CD4-positive, alpha-beta memory T cell (primary cell): ENCODE measurements at regions not wholly inside any gene's neighbourhood (a gene's known extent, or its start where the extent isn't known, plus 50 kb on each side); places are given as distances from the start of the nearest gene placed in this dataset.
"Not testable (repeated sequence)": the region's sequence is repeated elsewhere in the genome, so short reads cannot be mapped to it uniquely, and the experiment has no call there.

Experiments
- CTCF ChIA-PET: fragments of 350-600 bp; sonication (Branson Sonifier 250); formaldehyde crosslinking; loops from one replicate; lab custom pipeline; 2021; ENCODE audit warnings: inconsistent platforms; ENCODE audit not compliant: partially characterized antibody; lab: Charles Lee
- POLR2A ChIA-PET: fragments of 350-600 bp; sonication (Branson Sonifier 250); formaldehyde crosslinking; loops from one replicate; lab custom pipeline; 2021; ENCODE audit not compliant: partially characterized antibody; lab: Charles Lee
- DNase-seq, 5 donors: peaks; one replicate each; pipeline versions ENCODE4 v3.0.0 to v3.0.0-alpha.2; 2020 to 2022; ENCODE audit warnings: mixed read lengths in 1 of 5
- H3K27ac ChIP-seq: one replicate; pipeline ENCODE4 v1.7.0; 2013; ENCODE audit warnings: low read depth, low read length
- H3K27me3 ChIP-seq: 2 replicates; pipeline ENCODE4 v1.7.0; 2013; ENCODE audit warnings: mild to moderate bottlenecking, low read length, moderate library complexity; ENCODE audit not compliant: insufficient read depth
- H3K36me3 ChIP-seq: 2 replicates; pipeline ENCODE4 v1.7.0; 2013; ENCODE audit warnings: mild to moderate bottlenecking, low read length, moderate library complexity; ENCODE audit not compliant: insufficient read depth
- H3K4me1 ChIP-seq: 2 replicates; pipeline ENCODE4 v1.7.0; 2013; ENCODE audit warnings: mild to moderate bottlenecking, low read length, moderate library complexity; ENCODE audit not compliant: insufficient read depth
- H3K4me3 ChIP-seq, 2 donors: one replicate each; pipeline ENCODE4 v1.7.0; 2013; ENCODE audit warnings: low read length in 2 of 2, mild to moderate bottlenecking in 1 of 2
- H3K9me3 ChIP-seq, 2 donors: one replicate each; pipeline ENCODE4 v1.7.0; 2013; ENCODE audit warnings: low read length in 2 of 2, control low read depth in 1 of 2; ENCODE audit not compliant: control insufficient read depth in 1 of 2
- H3K27ac Mint-ChIP-seq, 7 donors: one replicate each; pipeline ENCODE4 v1.8.0; 2020 to 2021; ENCODE audit warnings: mixed read lengths in 7 of 7, mild to moderate bottlenecking in 6 of 7, inconsistent platforms in 3 of 7, moderate library complexity in 3 of 7
- H3K27me3 Mint-ChIP-seq, 2 donors: one replicate each; pipeline ENCODE4 v1.8.0; 2020 to 2021; ENCODE audit warnings: mixed read lengths in 2 of 2
- H3K36me3 Mint-ChIP-seq, 2 donors: one replicate each; pipeline ENCODE4 v1.8.0; 2020 to 2021; ENCODE audit warnings: mixed read lengths in 2 of 2, inconsistent platforms in 1 of 2, mild to moderate bottlenecking in 1 of 2
- H3K4me1 Mint-ChIP-seq, 4 donors: one replicate each; pipeline ENCODE4 v1.8.0; 2020 to 2021; ENCODE audit warnings: mixed read lengths in 4 of 4, mild to moderate bottlenecking in 1 of 4
- H3K4me3 Mint-ChIP-seq, 8 donors: one replicate each; pipeline ENCODE4 v1.8.0; 2020 to 2021; ENCODE audit warnings: mixed read lengths in 8 of 8, mild to moderate bottlenecking in 7 of 8, moderate library complexity in 6 of 8, inconsistent platforms in 3 of 8
- H3K9me3 Mint-ChIP-seq, 8 donors: one replicate each; pipeline ENCODE4 v1.8.0; 2020 to 2021; ENCODE audit warnings: mixed read lengths in 8 of 8, mild to moderate bottlenecking in 5 of 8, inconsistent platforms in 3 of 8, moderate library complexity in 1 of 8
- intact Hi-C: fragments of 100-400 bp; cut with micrococcal nuclease; formaldehyde crosslinking; loops from one replicate; pipeline ENCODE4 v1.15.1; 2023

GRCh38 chr17:83161298-83162034 lies 82.1 kb downstream of the METRNL start:
- no peak overlapping the region for H3K27ac ChIP-seq
- intact Hi-C loops = no loop called here
- H3K9me3 ChIP-seq = no peaks in the 10 kb centered on the region
- no peaks in the 10 kb centered on the region for H3K36me3 ChIP-seq
- DNase-seq = no peak
- H3K4me1 Mint-ChIP-seq = no peaks in the 10 kb centered on the region
- CTCF ChIA-PET = no interaction called here
- H3K4me3 ChIP-seq = no peak overlapping the region
- peaks cover 0 to 7% (median 3%) of the 10 kb centered on the region in 8 donors for H3K9me3 Mint-ChIP-seq
- H3K4me1 ChIP-seq = no peaks in the 10 kb centered on the region
- H3K27ac Mint-ChIP-seq = no peak overlapping the region
- H3K4me3 Mint-ChIP-seq = no peak overlapping the region
- POLR2A ChIA-PET = no interaction called here
- peaks cover 10 to 22% of the 10 kb centered on the region in 2 donors for H3K27me3 Mint-ChIP-seq
- H3K36me3 Mint-ChIP-seq = no peaks in the 10 kb centered on the region
- peaks cover 3% of the 10 kb centered on the region for H3K27me3 ChIP-seq

GRCh38 chr17:83162035-83162745 lies 82.8 kb downstream of the METRNL start:
- H3K9me3 Mint-ChIP-seq = peaks cover 0 to 13% (median 7%) of the 10 kb centered on the region in 8 donors
- Histone ChIP-seq H3K4me1 (no peaks in the 10 kb centered on the region), H3K9me3 (no peaks in the 10 kb centered on the region), H3K27ac (no peak overlapping the region), H3K4me3 (no peak overlapping the region), H3K36me3 (no peaks in the 10 kb centered on the region), H3K27me3 (peaks cover 3% of the 10 kb centered on the region)
- H3K4me3 Mint-ChIP-seq = no peak overlapping the region
- intact Hi-C loops = no loop called here
- no peak for DNase-seq
- no peaks in the 10 kb centered on the region for H3K4me1 Mint-ChIP-seq
- ChIA-PET CTCF (no interaction called here), POLR2A (no interaction called here)
- peaks cover 16 to 27% of the 10 kb centered on the region in 2 donors for H3K27me3 Mint-ChIP-seq
- H3K36me3 Mint-ChIP-seq = no peaks in the 10 kb centered on the region
- no peak overlapping the region for H3K27ac Mint-ChIP-seq

- Histone ChIP-seq H3K27ac (no peak overlapping the region), H3K27me3 (peaks cover 3% of the 10 kb centered on the region), H3K4me3 (no peak overlapping the region), H3K36me3 (no peaks in the 10 kb centered on the region), H3K4me1 (no peaks in the 10 kb centered on the region), H3K9me3 (no peaks in the 10 kb centered on the region)
- no peaks in the 10 kb centered on the region for H3K36me3 Mint-ChIP-seq
- CTCF ChIA-PET = no interaction called here
- intact Hi-C loops = no loop called here
- H3K9me3 Mint-ChIP-seq = peaks cover 0 to 22% (median 14%) of the 10 kb centered on the region in 8 donors
- H3K27me3 Mint-ChIP-seq = peaks cover 18 to 28% of the 10 kb centered on the region in 2 donors
- no peaks in the 10 kb centered on the region for H3K4me1 Mint-ChIP-seq
- POLR2A ChIA-PET = no interaction called here
- no peak overlapping the region for H3K4me3 Mint-ChIP-seq
- no peak for DNase-seq
- H3K27ac Mint-ChIP-seq = no peak overlapping the region
These were observed 85.1 kb downstream of the METRNL start for GRCh38 chr17:83164490-83164889.

GRCh38 chr17:83170571-83171260 lies 91.3 kb downstream of the METRNL start:
- ChIA-PET POLR2A (no interaction called here), CTCF (no interaction called here)
- Mint-ChIP-seq H3K4me1 (no peaks in the 10 kb centered on the region), H3K9me3 (peaks cover 0 to 23% (median 14%) of the 10 kb centered on the region in 8 donors), H3K27ac (no peak overlapping the region), H3K4me3 (no peak overlapping the region), H3K27me3 (peaks cover 10 to 12% of the 10 kb centered on the region in 2 donors), H3K36me3 (peaks cover 0 to 4% of the 10 kb centered on the region in 2 donors)
- no peak overlapping the region for H3K4me3 ChIP-seq
- intact Hi-C loops = no loop called here
- no peaks in the 10 kb centered on the region for H3K4me1 ChIP-seq
- H3K27me3 ChIP-seq = no peaks in the 10 kb centered on the region
- no peak for DNase-seq
- H3K27ac ChIP-seq = no peak overlapping the region
- no peaks in the 10 kb centered on the region for H3K36me3 ChIP-seq
- H3K9me3 ChIP-seq = no peaks in the 10 kb centered on the region

GRCh38 chr17:83171661-83172060 lies 92.3 kb downstream of the METRNL start:
- Histone ChIP-seq H3K27me3 (no peaks in the 10 kb centered on the region), H3K9me3 (no peaks in the 10 kb centered on the region), H3K36me3 (no peaks in the 10 kb centered on the region), H3K27ac (no peak overlapping the region), H3K4me1 (no peaks in the 10 kb centered on the region), H3K4me3 (no peak overlapping the region)
- POLR2A ChIA-PET = no interaction called here
- H3K4me1 Mint-ChIP-seq = no peaks in the 10 kb centered on the region
- peaks cover 10 to 11% of the 10 kb centered on the region in 2 donors for H3K27me3 Mint-ChIP-seq
- CTCF ChIA-PET = no interaction called here
- H3K4me3 Mint-ChIP-seq = no peak overlapping the region
- peaks cover 0 to 21% (median 11%) of the 10 kb centered on the region in 8 donors for H3K9me3 Mint-ChIP-seq
- DNase-seq = no peak
- no peak overlapping the region for H3K27ac Mint-ChIP-seq
- peaks cover 0 to 4% of the 10 kb centered on the region in 2 donors for H3K36me3 Mint-ChIP-seq
- intact Hi-C loops = no loop called here

GRCh38 chr17:83172099-83172498 lies 92.7 kb downstream of the METRNL start:
- CTCF ChIA-PET, H3K36me3 Mint-ChIP-seq, H3K4me3 ChIP-seq, H3K27ac Mint-ChIP-seq, H3K27ac ChIP-seq, H3K9me3 ChIP-seq, H3K4me1 ChIP-seq, H3K27me3 Mint-ChIP-seq, POLR2A ChIA-PET, intact Hi-C loops, DNase-seq, H3K4me1 Mint-ChIP-seq, H3K4me3 Mint-ChIP-seq, H3K27me3 ChIP-seq, H3K36me3 ChIP-seq: not testable (repeated sequence)
- peaks cover 0 to 17% (median 7%) of the 10 kb centered on the region in 8 donors for H3K9me3 Mint-ChIP-seq

GRCh38 chr17:83172646-83173045 lies 93.2 kb downstream of the METRNL start:
- H3K4me3 ChIP-seq, H3K27ac Mint-ChIP-seq, H3K27me3 ChIP-seq, H3K36me3 Mint-ChIP-seq, H3K4me1 Mint-ChIP-seq, H3K36me3 ChIP-seq, H3K9me3 ChIP-seq, H3K4me1 ChIP-seq, CTCF ChIA-PET, intact Hi-C loops, DNase-seq, H3K4me3 Mint-ChIP-seq, POLR2A ChIA-PET, H3K27ac ChIP-seq, H3K27me3 Mint-ChIP-seq: not testable (repeated sequence)
- H3K9me3 Mint-ChIP-seq = peaks cover 0 to 14% (median 4%) of the 10 kb centered on the region in 8 donors
